K562 (cell line): ENCODE measurements at regions not wholly inside any gene's neighbourhood (a gene's known extent, or its start where the extent isn't known, plus 50 kb on each side); places are given as distances from the start of the nearest gene placed in this dataset.

Source experiments
- ARID2 ChIP-seq: fragments of 450-650 bp; IDR thresholded peaks from 2 replicates; pipeline ENCODE4 v1.6.1; 2017; ENCODE audit warnings: antibody characterized with exemption, mild to moderate bottlenecking
- COPS2 ChIP-seq: fragments of 450-650 bp; conservative IDR thresholded peaks from 2 replicates; pipeline ENCODE4 v1.6.1; 2016; ENCODE audit warnings: mild to moderate bottlenecking, moderate library complexity
- HDAC1 ChIP-seq, 2 experiments: fragments of 450-650 bp; IDR thresholded peaks; 2 replicates each; pipeline ENCODE4 v1.6.1; 2016 to 2017; ENCODE audit warnings: inconsistent platforms in 1 of 2, mild to moderate bottlenecking in 1 of 2, moderate library complexity in 1 of 2
- RCOR1 ChIP-seq, 2 experiments: IDR thresholded peaks; 2 replicates each; pipeline ENCODE4 v1.6.1; 2012; ENCODE audit warnings: low read depth in 2 of 2, low read length in 2 of 2, borderline replicate concordance in 1 of 2, improper control_type of control experiment in 1 of 2
- TCF3 ChIP-seq: sonication (generic); formaldehyde crosslinking; IDR thresholded peaks from 2 replicates; pipeline ENCODE4 v1.4.0; 2020; ENCODE audit warnings: mild to moderate bottlenecking, missing genetic modification reagents
- ZFP91 ChIP-seq: sonication (generic); formaldehyde crosslinking; IDR thresholded peaks from 2 replicates; pipeline ENCODE4 v1.8.0; 2022; ENCODE audit warnings: mild to moderate bottlenecking, missing genetic modification reagents
- ZNF174 ChIP-seq: fragments of 250-450 bp; sonication (Bioruptor Pico); IDR thresholded peaks from 2 replicates; pipeline ENCODE4 v1.4.0; 2020; ENCODE audit warnings: mild to moderate bottlenecking
- ZNF24 ChIP-seq: fragments of 450-650 bp; IDR thresholded peaks from 2 replicates; pipeline ENCODE4 v1.6.1; 2016
- ZNF280A ChIP-seq: fragments of 450-650 bp; IDR thresholded peaks from 2 replicates; pipeline ENCODE4 v1.6.1; 2018; ENCODE audit warnings: mild to moderate bottlenecking, low read depth; ENCODE audit not compliant: partially characterized antibody
- ZNF318 ChIP-seq, 2 experiments: fragments of 450-650 bp; IDR thresholded peaks; 2 replicates each; pipeline ENCODE4 v1.6.1; 2016; ENCODE audit warnings: mild to moderate bottlenecking in 2 of 2, borderline replicate concordance in 1 of 2, low read depth in 1 of 2, moderate library complexity in 1 of 2
- ZNF75A ChIP-seq: fragments of 450-650 bp; formaldehyde crosslinking; IDR thresholded peaks from 2 replicates; pipeline ENCODE4 v1.4.0; 2020; ENCODE audit warnings: mild to moderate bottlenecking

- no peak for TF ChIP-seq ZNF318 (IDR thresholded peaks at IDR 0.05; ENCODE audit: borderline replicate concordance in 1 of 2, low read depth in 1 of 2)
- TF ChIP-seq ZNF24, result no peak
- TF ChIP-seq ZNF280A, result no peak
- no peak for TF ChIP-seq ZNF75A (CRISPR knock-in tag)
- no peak for TF ChIP-seq TCF3 (CRISPR knock-in tag)
- TF ChIP-seq COPS2, result no peak
- TF ChIP-seq HDAC1 (IDR thresholded peaks at IDR 0.05), result no peak
- no peak for TF ChIP-seq RCOR1 (IDR thresholded peaks at IDR 0.05; ENCODE audit: borderline replicate concordance in 1 of 2, low read depth in 2 of 2, low read length in 2 of 2)
- no peak for TF ChIP-seq ZNF174 (CRISPR knock-in tag)
- no peak for TF ChIP-seq ZFP91 (CRISPR knock-in tag)
- TF ChIP-seq ARID2, result no peak
Observed at GRCh38 chr2:144998435-144998834, 478.5 kb upstream of the ZEB2 start (continued).
